GM12878 (cell line): ENCODE measurements at regions not wholly inside any gene's neighbourhood (a gene's known extent, or its start where the extent isn't known, plus 50 kb on each side); places are given as distances from the start of the nearest gene placed in this dataset.

Source experiments
- ATAC-seq: fragments of 200-7000 bp; cut with Tn5 transposase; 3 replicates; pipeline ENCODE4 v1.9.1; 2020; ENCODE audit warnings: mild to moderate bottlenecking, moderate library complexity
- BruUV-seq: library from RNA; stranded (reverse); fragments of 400-500 nt; replicated peaks from 2 replicates; lab custom pipeline; 2021; lab: Mats Ljungman, UMichigan
- CTCF ChIA-PET: fragments of 300-600 bp; sonication (Branson Sonifier 250); formaldehyde crosslinking; extraction: SDS; loops from one replicate; lab custom pipeline; 2021; ENCODE audit warnings: inconsistent platforms; lab: Yijun Ruan, JAX
- POLR2A ChIA-PET: fragments of 350-600 bp; formaldehyde crosslinking; extraction: SDS; loops from one replicate; lab custom pipeline; 2021; ENCODE audit warnings: inconsistent platforms; lab: Charles Lee
- RAD21 ChIA-PET: fragments of 300-600 bp; sonication (Branson Sonifier 250); formaldehyde crosslinking; loops from one replicate; lab custom pipeline; 2023; ENCODE audit warnings: antibody characterized with exemption; ENCODE audit not compliant: unreplicated experiment; lab: Charles Lee
- SMC1A ChIA-PET: fragments of 300-600 bp; sonication (Branson Sonifier 250); formaldehyde crosslinking; loops from one replicate; lab custom pipeline; 2023; ENCODE audit not compliant: unreplicated experiment, uncharacterized antibody; lab: Charles Lee
- DNase-seq: peaks from one replicate; pipeline ENCODE4 v3.0.0-alpha.2; 2011; ENCODE audit warnings: low read depth, low spot score
- FAIRE-seq: peaks from 3 replicates; lab custom pipeline; 2011; peaks lifted over from hg19 to GRCh38; lab: Jason Lieb, UNC
- H2AFZ ChIP-seq: 2 replicates; pipeline ENCODE4 v1.6.0; 2011; ENCODE audit warnings: low read depth, low read length, control low read depth; ENCODE audit not compliant: control insufficient read depth
- H3K27ac ChIP-seq: 2 replicates; pipeline ENCODE4 v1.5.1; 2011; ENCODE audit warnings: control low read depth; ENCODE audit not compliant: control insufficient read depth, insufficient read depth
- H3K27me3 ChIP-seq, 2 experiments: replicated peaks in 1 of 2; 2 replicates each; pipeline versions ENCODE4 v1.6.0 to v1.6.1; 2011; ENCODE audit warnings: low read length in 1 of 2; ENCODE audit not compliant: control insufficient read depth in 2 of 2, insufficient read depth in 2 of 2
- H3K36me3 ChIP-seq, 2 experiments: 2 replicates each; pipeline ENCODE4 v1.5.1; 2011; ENCODE audit warnings: low read length in 1 of 2; ENCODE audit not compliant: control insufficient read depth in 2 of 2, insufficient read depth in 2 of 2
- H3K4me1 ChIP-seq: 2 replicates; pipeline ENCODE4 v1.6.1; 2011; ENCODE audit warnings: mild to moderate bottlenecking, low read length, moderate library complexity, mixed read lengths; ENCODE audit not compliant: control insufficient read depth, insufficient read depth
- H3K4me2 ChIP-seq: 2 replicates; pipeline ENCODE4 v1.6.0; 2011; ENCODE audit warnings: control low read depth; ENCODE audit not compliant: control insufficient read depth, insufficient read depth
- H3K4me3 ChIP-seq: fragments of 200-600 bp; sonication (generic); 2 replicates; pipeline ENCODE4 v1.5.1; 2016
- H3K79me2 ChIP-seq: 2 replicates; pipeline ENCODE4 v1.6.0; 2011; ENCODE audit warnings: low read length; ENCODE audit not compliant: control insufficient read depth, insufficient read depth
- H3K9ac ChIP-seq: 2 replicates; pipeline ENCODE4 v1.8.0; 2011; ENCODE audit warnings: low read length, control low read depth, mixed read lengths; ENCODE audit not compliant: control insufficient read depth, insufficient read depth
- H3K9me3 ChIP-seq: replicated peaks from 3 replicates; pipeline ENCODE4 v1.5.1; 2011; ENCODE audit warnings: mild to moderate bottlenecking, low read length; ENCODE audit not compliant: control insufficient read depth, insufficient read depth
- H4K20me1 ChIP-seq: 2 replicates; pipeline ENCODE4 v1.6.0; 2011; ENCODE audit not compliant: control insufficient read depth, insufficient read depth
- PRDM15 ChIP-seq: fragments of 450-650 bp; formaldehyde crosslinking; IDR thresholded peaks from 2 replicates; pipeline ENCODE4 v1.4.0; 2020; ENCODE audit warnings: mild to moderate bottlenecking, moderate library complexity
- RUNX3 ChIP-seq: IDR thresholded peaks from 2 replicates; pipeline ENCODE4 v1.6.1; 2012; ENCODE audit warnings: low read length, inconsistent platforms
- SMAD1 ChIP-seq: fragments of 450-650 bp; IDR thresholded peaks from 2 replicates; pipeline ENCODE4 v1.6.1; 2018; ENCODE audit warnings: mild to moderate bottlenecking, low read depth; ENCODE audit not compliant: partially characterized antibody
- SP1 ChIP-seq: IDR thresholded peaks from one replicate; pipeline ENCODE4 v1.6.1; 2011; ENCODE audit warnings: low read depth, low read length
- YBX1 ChIP-seq: fragments of 450-650 bp; IDR thresholded peaks from 2 replicates; pipeline ENCODE4 v1.6.1; 2016; ENCODE audit warnings: antibody characterized with exemption
- WGBS: methylation state at CpG from one replicate; pipeline ENCODE4 v1.1.6; 2016; ENCODE audit warnings: low lambda C conversion rate; ENCODE audit not compliant: insufficient replicate concordance, insufficient coverage; ENCODE audit errors: missing lambda C conversion rate; 5-methylcytosine and 5-hydroxymethylcytosine counted together
- in situ Hi-C: fragments of 300-500 bp; cut with MboI; formaldehyde crosslinking; loops from 9 replicates; pipeline ENCODE4 v1.14.3; 2018; ENCODE audit warnings: mixed read lengths
- intact Hi-C: fragments of 100-400 bp; cut with micrococcal nuclease; formaldehyde crosslinking; loops from one replicate; pipeline ENCODE4 v1.14.2; 2022; ENCODE audit not compliant: unreplicated experiment

DNA sequence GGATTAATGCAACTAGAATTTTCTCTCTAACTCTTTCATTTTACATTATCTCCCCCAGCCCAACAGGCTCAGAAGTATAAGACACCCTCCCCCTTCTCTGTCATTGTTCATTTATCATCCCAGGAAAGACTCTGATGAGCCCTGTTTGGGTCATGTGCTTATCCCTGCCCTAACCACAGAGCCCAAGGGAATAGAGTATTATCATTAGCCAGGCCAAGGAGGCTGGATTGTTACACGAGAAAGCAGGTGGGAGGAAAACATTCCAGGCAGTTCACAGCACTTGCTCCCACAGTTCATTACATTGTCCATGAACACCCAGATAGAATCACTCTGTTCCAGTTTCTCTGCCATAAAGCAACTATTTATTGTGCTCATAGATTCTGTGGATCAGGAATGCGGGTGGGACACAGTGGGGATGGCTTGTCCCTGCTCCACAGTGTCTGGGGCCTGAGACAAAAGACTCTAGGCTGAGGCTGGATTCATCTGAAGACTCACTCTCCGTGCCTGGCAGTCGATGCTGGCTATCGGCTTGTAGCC, 59.5 kb upstream of the TMEM215 start (continued):
- TF ChIP-seq PRDM15 (CRISPR knock-in tag), result no peak

GRCh38 chr9:32725066-32725860, 58.1 kb upstream of the TMEM215 start:
- in situ Hi-C loops, result no loop called here
- FAIRE-seq, result peak; percentile 38
- POLR2A ChIA-PET, result no interaction called here

More at GRCh38 chr9:32725066-32725860, 58.1 kb upstream of the TMEM215 start:
- Histone ChIP-seq H3K36me3 (no peaks in the 10 kb centered on the region), H3K79me2 (no peaks in the 10 kb centered on the region), H3K27ac (no peak overlapping the region), H3K4me1 (no peaks in the 10 kb centered on the region), H3K27me3 (no peaks in the 10 kb centered on the region), H3K9ac (no peak overlapping the region), H4K20me1 (no peaks in the 10 kb centered on the region), H3K9me3 (no peaks in the 10 kb centered on the region), H3K4me2 (no peak overlapping the region), H2AFZ (no peak overlapping the region), H3K4me3 (no peak overlapping the region)
- ATAC-seq, result no peak
- ChIA-PET RAD21 (no interaction called here), SMC1A (no interaction called here), CTCF (interaction anchor here (1.2 kb wide), 1 partner anchor 243 kb away, joined by 3 read pairs; no protein-coding TSS in a partner anchor)
- WGBS, result 27% methylated on average over 7 of the region's 7 CpGs
- no peak for DNase-seq
- BruUV-seq, result no TSS peak
- TF ChIP-seq RUNX3 (peak; percentile 15; the same call in 1 of the 2 replicates), SMAD1 (no peak), SP1 (no peak), YBX1 (no peak)
- intact Hi-C loops, result no loop called here
